ENCODE measurements at regions not wholly inside any gene's neighbourhood (a gene's known extent, or its start where the extent isn't known, plus 50 kb on each side); places are given as distances from the start of the nearest gene placed in this dataset.

DNA sequence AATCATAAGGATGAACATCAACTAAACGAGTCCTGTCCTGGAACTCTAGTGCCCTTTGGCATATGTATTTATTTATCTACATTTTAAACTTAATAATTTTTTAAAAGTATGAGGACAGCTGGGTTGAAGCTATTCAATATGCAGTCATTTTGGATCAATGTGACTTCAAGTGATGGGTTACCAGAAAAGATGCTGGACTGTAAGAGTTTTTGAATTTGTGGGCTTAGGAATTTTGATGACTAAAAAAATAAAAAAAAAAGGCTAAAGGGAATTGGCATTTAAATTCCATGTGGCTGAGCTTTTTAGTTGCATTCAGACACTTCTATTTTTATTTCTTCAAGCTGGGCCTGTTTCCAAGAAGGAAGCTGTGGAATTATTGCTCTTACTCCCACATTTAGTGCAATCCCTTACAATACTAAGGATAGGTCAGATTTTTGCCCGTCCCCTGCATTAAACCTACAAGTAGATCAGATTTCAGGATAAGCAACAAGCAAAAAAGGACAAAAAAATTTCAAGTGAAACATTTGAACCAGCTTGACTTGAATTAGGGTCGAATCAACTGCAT lies 704.2 kb upstream of the CITED2 start:
- TF ChIP-seq, protein P1, sequence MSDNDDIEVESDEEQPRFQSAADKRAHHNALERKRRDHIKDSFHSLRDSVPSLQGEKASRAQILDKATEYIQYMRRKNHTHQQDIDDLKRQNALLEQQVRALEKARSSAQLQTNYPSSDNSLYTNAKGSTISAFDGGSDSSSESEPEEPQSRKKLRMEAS (IDR thresholded peaks at IDR 0.05; ENCODE audit: low read depth, low read length): no peak
- TF ChIP-seq, protein P2, sequence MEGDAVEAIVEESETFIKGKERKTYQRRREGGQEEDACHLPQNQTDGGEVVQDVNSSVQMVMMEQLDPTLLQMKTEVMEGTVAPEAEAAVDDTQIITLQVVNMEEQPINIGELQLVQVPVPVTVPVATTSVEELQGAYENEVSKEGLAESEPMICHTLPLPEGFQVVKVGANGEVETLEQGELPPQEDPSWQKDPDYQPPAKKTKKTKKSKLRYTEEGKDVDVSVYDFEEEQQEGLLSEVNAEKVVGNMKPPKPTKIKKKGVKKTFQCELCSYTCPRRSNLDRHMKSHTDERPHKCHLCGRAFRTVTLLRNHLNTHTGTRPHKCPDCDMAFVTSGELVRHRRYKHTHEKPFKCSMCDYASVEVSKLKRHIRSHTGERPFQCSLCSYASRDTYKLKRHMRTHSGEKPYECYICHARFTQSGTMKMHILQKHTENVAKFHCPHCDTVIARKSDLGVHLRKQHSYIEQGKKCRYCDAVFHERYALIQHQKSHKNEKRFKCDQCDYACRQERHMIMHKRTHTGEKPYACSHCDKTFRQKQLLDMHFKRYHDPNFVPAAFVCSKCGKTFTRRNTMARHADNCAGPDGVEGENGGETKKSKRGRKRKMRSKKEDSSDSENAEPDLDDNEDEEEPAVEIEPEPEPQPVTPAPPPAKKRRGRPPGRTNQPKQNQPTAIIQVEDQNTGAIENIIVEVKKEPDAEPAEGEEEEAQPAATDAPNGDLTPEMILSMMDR (IDR thresholded peaks at IDR 0.05; ENCODE audit: low read depth, low read length): no peak
- no peak for TF ChIP-seq POLR2A (IDR thresholded peaks at IDR 0.05; ENCODE audit: extremely low read depth, insufficient read length)
- no peak for TF ChIP-seq MYC (IDR thresholded peaks at IDR 0.05; ENCODE audit: low read depth, low read length)
